WTC11 (cell line): ENCODE measurements at regions not wholly inside any gene's neighbourhood (a gene's known extent, or its start where the extent isn't known, plus 50 kb on each side); places are given as distances from the start of the nearest gene placed in this dataset.
"Not testable (repeated sequence)": the region's sequence is repeated elsewhere in the genome, so short reads cannot be mapped to it uniquely, and the experiment has no call there.

Experiments
- ATAC-seq: fragments of 200-7000 bp; cut with Tn5 transposase; 2 replicates; pipeline ENCODE4 v1.10.0; 2021; ENCODE audit warnings: mild to moderate bottlenecking, moderate library complexity
- CTCF ChIA-PET: fragments of 300-600 bp; sonication (Branson Sonifier 250); formaldehyde crosslinking; loops from one replicate; lab custom pipeline; 2021; ENCODE audit warnings: antibody characterized with exemption; lab: Charles Lee
- POLR2A ChIA-PET: fragments of 350-600 bp; sonication (Branson Sonifier 250); formaldehyde crosslinking; loops from one replicate; lab custom pipeline; 2021; ENCODE audit warnings: antibody characterized with exemption; lab: Charles Lee
- DNase-seq: peaks from one replicate; pipeline ENCODE4 v3.0.0; 2021; ENCODE audit warnings: low spot score
- H3K27ac Mint-ChIP-seq: 2 replicates; pipeline ENCODE4 v1.8.0; 2021; ENCODE audit warnings: mixed read lengths
- H3K27me3 Mint-ChIP-seq: 2 replicates; pipeline ENCODE4 v1.8.0; 2021; ENCODE audit warnings: low read depth, mild to moderate bottlenecking, moderate library complexity, mixed read lengths
- H3K36me3 Mint-ChIP-seq: 2 replicates; pipeline ENCODE4 v1.8.0; 2021; ENCODE audit warnings: mixed read lengths
- H3K4me1 Mint-ChIP-seq: 2 replicates; pipeline ENCODE4 v1.8.0; 2022; ENCODE audit warnings: mixed read lengths
- H3K4me3 Mint-ChIP-seq: 2 replicates; pipeline ENCODE4 v1.8.0; 2021; ENCODE audit warnings: mild to moderate bottlenecking, moderate library complexity, mixed read lengths
- H3K9me3 Mint-ChIP-seq: 2 replicates; pipeline ENCODE4 v1.8.0; 2021; ENCODE audit warnings: mixed read lengths
- ESRRA ChIP-seq: sonication (generic); formaldehyde crosslinking; IDR thresholded peaks from 2 replicates; pipeline ENCODE4 v1.8.1; 2022; ENCODE audit warnings: mild to moderate bottlenecking, missing genetic modification reagents, borderline replicate concordance
- HMGA2 ChIP-seq: fragments of 250-450 bp; sonication (Bioruptor Pico); IDR thresholded peaks from 2 replicates; pipeline ENCODE4 v1.4.0; 2021; ENCODE audit warnings: mild to moderate bottlenecking, moderate library complexity
- HMGXB4 ChIP-seq: sonication (generic); formaldehyde crosslinking; IDR thresholded peaks from 2 replicates; pipeline ENCODE4 v1.8.1; 2023; ENCODE audit warnings: mild to moderate bottlenecking, moderate library complexity, missing genetic modification reagents
- NR1H2 ChIP-seq: sonication (generic); formaldehyde crosslinking; IDR thresholded peaks from 2 replicates; pipeline ENCODE4 v1.9.0; 2021; ENCODE audit warnings: mild to moderate bottlenecking, moderate library complexity, missing genetic modification reagents
- SMAD3 ChIP-seq: sonication (generic); formaldehyde crosslinking; IDR thresholded peaks from 2 replicates; pipeline ENCODE4 v1.8.0; 2022; ENCODE audit warnings: missing genetic modification reagents, mild to moderate bottlenecking, borderline replicate concordance
- SP1 ChIP-seq: sonication (generic); formaldehyde crosslinking; conservative IDR thresholded peaks from 2 replicates; pipeline ENCODE4 v1.8.1; 2022; ENCODE audit warnings: missing genetic modification reagents
- ZNF532 ChIP-seq: fragments of 250-450 bp; sonication (Bioruptor Pico); IDR thresholded peaks from 2 replicates; pipeline ENCODE4 v1.9.0; 2021; ENCODE audit warnings: mild to moderate bottlenecking, borderline replicate concordance
- ZNF671 ChIP-seq: fragments of 250-450 bp; sonication (Bioruptor Pico); IDR thresholded peaks from 2 replicates; pipeline ENCODE4 v1.8.0; 2021; ENCODE audit warnings: mild to moderate bottlenecking
- TF ChIP-seq, protein P1 (sequence below): sonication (generic); formaldehyde crosslinking; IDR thresholded peaks from 2 replicates; pipeline ENCODE4 v1.8.1; 2023; ENCODE audit warnings: mild to moderate bottlenecking, missing genetic modification reagents
- TF ChIP-seq, protein P2 (sequence below): sonication (generic); formaldehyde crosslinking; IDR thresholded peaks from 2 replicates; pipeline ENCODE4 v1.8.0; 2023; ENCODE audit warnings: missing genetic modification reagents, mild to moderate bottlenecking, borderline replicate concordance
- TF ChIP-seq, protein P3 (sequence below): sonication (generic); formaldehyde crosslinking; IDR thresholded peaks from 2 replicates; pipeline ENCODE4 v1.8.1; 2023; ENCODE audit warnings: mild to moderate bottlenecking, missing genetic modification reagents, moderate library complexity

GRCh38 chr20:2224368-2224639, 71.5 kb upstream of the TGM3 start (continued):
- TF ChIP-seq, protein P1, sequence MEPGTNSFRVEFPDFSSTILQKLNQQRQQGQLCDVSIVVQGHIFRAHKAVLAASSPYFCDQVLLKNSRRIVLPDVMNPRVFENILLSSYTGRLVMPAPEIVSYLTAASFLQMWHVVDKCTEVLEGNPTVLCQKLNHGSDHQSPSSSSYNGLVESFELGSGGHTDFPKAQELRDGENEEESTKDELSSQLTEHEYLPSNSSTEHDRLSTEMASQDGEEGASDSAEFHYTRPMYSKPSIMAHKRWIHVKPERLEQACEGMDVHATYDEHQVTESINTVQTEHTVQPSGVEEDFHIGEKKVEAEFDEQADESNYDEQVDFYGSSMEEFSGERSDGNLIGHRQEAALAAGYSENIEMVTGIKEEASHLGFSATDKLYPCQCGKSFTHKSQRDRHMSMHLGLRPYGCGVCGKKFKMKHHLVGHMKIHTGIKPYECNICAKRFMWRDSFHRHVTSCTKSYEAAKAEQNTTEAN (CRISPR knock-in tag), result no peak
- no peak for TF ChIP-seq HMGA2 (CRISPR knock-in tag)
- TF ChIP-seq, all 79 proteins: peak for 0

DNA sequence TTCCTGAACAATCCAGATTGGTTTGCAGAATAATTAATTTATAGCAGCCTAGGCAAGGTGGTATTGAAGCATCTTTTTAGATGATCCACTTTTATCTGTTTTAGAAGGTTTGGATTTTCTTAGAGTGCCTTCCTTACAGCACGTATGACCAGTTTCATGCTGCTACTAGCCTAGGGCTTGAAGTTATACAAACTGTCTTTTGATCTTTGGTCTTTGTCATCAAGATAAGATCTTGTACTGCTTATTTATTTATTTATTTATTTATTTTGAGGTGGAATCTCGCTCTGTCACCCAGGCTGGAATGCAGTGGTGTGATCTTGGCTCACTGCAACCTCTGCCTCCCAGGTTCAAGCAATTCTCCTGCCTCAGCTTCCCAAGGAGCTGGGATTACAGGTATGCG, 68.5 kb upstream of the TGM3 start:
- not testable (repeated sequence) for ATAC-seq, H3K27me3 Mint-ChIP-seq

GRCh38 chr20:2227861-2228260, 67.9 kb upstream of the TGM3 start:
- ChIA-PET POLR2A (no interaction called here), CTCF (no interaction called here)
- TF ChIP-seq SP1 (CRISPR knock-in tag), result no peak
- no peak for TF ChIP-seq SMAD3
- TF ChIP-seq, protein P2, sequence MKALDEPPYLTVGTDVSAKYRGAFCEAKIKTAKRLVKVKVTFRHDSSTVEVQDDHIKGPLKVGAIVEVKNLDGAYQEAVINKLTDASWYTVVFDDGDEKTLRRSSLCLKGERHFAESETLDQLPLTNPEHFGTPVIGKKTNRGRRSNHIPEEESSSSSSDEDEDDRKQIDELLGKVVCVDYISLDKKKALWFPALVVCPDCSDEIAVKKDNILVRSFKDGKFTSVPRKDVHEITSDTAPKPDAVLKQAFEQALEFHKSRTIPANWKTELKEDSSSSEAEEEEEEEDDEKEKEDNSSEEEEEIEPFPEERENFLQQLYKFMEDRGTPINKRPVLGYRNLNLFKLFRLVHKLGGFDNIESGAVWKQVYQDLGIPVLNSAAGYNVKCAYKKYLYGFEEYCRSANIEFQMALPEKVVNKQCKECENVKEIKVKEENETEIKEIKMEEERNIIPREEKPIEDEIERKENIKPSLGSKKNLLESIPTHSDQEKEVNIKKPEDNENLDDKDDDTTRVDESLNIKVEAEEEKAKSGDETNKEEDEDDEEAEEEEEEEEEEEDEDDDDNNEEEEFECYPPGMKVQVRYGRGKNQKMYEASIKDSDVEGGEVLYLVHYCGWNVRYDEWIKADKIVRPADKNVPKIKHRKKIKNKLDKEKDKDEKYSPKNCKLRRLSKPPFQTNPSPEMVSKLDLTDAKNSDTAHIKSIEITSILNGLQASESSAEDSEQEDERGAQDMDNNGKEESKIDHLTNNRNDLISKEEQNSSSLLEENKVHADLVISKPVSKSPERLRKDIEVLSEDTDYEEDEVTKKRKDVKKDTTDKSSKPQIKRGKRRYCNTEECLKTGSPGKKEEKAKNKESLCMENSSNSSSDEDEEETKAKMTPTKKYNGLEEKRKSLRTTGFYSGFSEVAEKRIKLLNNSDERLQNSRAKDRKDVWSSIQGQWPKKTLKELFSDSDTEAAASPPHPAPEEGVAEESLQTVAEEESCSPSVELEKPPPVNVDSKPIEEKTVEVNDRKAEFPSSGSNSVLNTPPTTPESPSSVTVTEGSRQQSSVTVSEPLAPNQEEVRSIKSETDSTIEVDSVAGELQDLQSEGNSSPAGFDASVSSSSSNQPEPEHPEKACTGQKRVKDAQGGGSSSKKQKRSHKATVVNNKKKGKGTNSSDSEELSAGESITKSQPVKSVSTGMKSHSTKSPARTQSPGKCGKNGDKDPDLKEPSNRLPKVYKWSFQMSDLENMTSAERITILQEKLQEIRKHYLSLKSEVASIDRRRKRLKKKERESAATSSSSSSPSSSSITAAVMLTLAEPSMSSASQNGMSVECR (CRISPR knock-in tag), result no peak
- TF ChIP-seq NR1H2, result no peak
- TF ChIP-seq HMGXB4 (CRISPR knock-in tag), result no peak
- no peak for TF ChIP-seq ZNF532 (CRISPR knock-in tag)
- no peak for TF ChIP-seq ESRRA (CRISPR knock-in tag)
- TF ChIP-seq, protein P3, sequence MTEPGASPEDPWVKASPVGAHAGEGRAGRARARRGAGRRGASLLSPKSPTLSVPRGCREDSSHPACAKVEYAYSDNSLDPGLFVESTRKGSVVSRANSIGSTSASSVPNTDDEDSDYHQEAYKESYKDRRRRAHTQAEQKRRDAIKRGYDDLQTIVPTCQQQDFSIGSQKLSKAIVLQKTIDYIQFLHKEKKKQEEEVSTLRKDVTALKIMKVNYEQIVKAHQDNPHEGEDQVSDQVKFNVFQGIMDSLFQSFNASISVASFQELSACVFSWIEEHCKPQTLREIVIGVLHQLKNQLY (CRISPR knock-in tag), result no peak
- no peak for TF ChIP-seq ZNF671 (CRISPR knock-in tag)
- ATAC-seq (no peak), DNase-seq (no peak)
- Mint-ChIP-seq H3K27me3 (no peaks in the 10 kb centered on the region), H3K27ac (no peak overlapping the region), H3K36me3 (no peaks in the 10 kb centered on the region), H3K4me1 (peaks cover 12% of the 10 kb centered on the region), H3K9me3 (0 out of 2 replicates have a peak, but pooled peaks cover 4% of the 10 kb centered on the region), H3K4me3 (no peak overlapping the region)

More for the DNA sequence above, 68.5 kb upstream of the TGM3 start:
- POLR2A ChIA-PET, DNase-seq, CTCF ChIA-PET, H3K4me3 Mint-ChIP-seq, H3K9me3 Mint-ChIP-seq, H3K27ac Mint-ChIP-seq, H3K36me3 Mint-ChIP-seq: not testable (repeated sequence)
- peaks cover 12% of the 10 kb centered on the region for H3K4me1 Mint-ChIP-seq
